ENCODE measurements at regions not wholly inside any gene's neighbourhood (a gene's known extent, or its start where the extent isn't known, plus 50 kb on each side); places are given as distances from the start of the nearest gene placed in this dataset.

DNA sequence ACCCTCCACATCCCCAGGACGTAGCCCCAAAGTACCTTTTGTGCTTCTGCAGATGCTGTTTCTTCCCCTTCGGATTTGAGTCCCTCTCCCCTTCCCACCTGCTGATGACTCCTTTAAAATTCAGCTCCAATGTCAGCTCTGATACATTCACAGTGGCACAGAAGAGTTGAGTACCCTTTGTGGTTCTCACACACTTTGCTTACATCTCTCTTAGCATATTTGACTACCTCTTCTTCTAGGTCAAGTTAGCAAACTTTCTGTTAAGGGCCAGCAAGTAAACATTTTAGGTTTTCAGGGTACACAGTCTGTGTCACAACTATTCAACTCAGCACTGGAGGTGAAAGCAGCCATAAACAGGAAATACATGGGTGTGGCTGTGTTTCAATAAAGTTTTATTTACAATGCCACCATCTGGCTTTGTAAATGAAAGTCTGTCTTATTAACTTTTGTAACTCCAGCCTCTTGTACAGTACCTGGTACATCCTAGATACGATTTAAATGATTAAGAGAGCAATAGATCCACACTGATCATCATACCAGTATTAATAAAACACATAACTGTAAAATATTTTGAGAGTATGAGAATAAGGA is 161.7 kb downstream of the SOX9 start:
- Histone ChIP-seq H3K27me3 (ENCODE audit: control insufficient read depth, insufficient read depth, low read length) (no peaks in the 10 kb centered on the region), H3K36me3 (ENCODE audit: control insufficient read depth, insufficient read depth, low read length) (no peaks in the 10 kb centered on the region), H3K79me2 (ENCODE audit: control insufficient read depth, insufficient read depth, low read length) (no peaks in the 10 kb centered on the region), H3K9me3 (ENCODE audit: control insufficient read depth, insufficient read depth, low read depth, low read length) (no peaks in the 10 kb centered on the region), H3K4me1 (ENCODE audit: control insufficient read depth, extremely low read depth, insufficient read depth, low read length) (no peaks in the 10 kb centered on the region), H3K27ac (ENCODE audit: insufficient read depth, low read length) (no peak overlapping the region), H3K4me2 (ENCODE audit: extremely low read depth, insufficient read depth, low read length) (no peak overlapping the region), H2AFZ (ENCODE audit: low read length) (no peak overlapping the region), H3K4me3 (replicated peaks in 1 of 4; ENCODE audit: control extremely low read depth in 1 of 4, insufficient read depth in 1 of 4, low read depth in 3 of 4, low read length in 4 of 4) (no peak overlapping the region), H3K9ac (ENCODE audit: insufficient read depth, low read length) (no peak overlapping the region), H4K20me1 (ENCODE audit: control insufficient read depth, extremely low read depth, insufficient read depth, low read length) (no peaks in the 10 kb centered on the region)
- no peak for DNase-seq (ENCODE audit: low read depth in 2 of 2)
- TF ChIP-seq, protein P1, sequence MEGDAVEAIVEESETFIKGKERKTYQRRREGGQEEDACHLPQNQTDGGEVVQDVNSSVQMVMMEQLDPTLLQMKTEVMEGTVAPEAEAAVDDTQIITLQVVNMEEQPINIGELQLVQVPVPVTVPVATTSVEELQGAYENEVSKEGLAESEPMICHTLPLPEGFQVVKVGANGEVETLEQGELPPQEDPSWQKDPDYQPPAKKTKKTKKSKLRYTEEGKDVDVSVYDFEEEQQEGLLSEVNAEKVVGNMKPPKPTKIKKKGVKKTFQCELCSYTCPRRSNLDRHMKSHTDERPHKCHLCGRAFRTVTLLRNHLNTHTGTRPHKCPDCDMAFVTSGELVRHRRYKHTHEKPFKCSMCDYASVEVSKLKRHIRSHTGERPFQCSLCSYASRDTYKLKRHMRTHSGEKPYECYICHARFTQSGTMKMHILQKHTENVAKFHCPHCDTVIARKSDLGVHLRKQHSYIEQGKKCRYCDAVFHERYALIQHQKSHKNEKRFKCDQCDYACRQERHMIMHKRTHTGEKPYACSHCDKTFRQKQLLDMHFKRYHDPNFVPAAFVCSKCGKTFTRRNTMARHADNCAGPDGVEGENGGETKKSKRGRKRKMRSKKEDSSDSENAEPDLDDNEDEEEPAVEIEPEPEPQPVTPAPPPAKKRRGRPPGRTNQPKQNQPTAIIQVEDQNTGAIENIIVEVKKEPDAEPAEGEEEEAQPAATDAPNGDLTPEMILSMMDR (conservative IDR thresholded peaks at IDR 0.05 in 1 of 2, IDR thresholded peaks at IDR 0.05 in 1 of 2; ENCODE audit: low read depth in 1 of 2, low read length in 2 of 2), result no peak

DNA sequence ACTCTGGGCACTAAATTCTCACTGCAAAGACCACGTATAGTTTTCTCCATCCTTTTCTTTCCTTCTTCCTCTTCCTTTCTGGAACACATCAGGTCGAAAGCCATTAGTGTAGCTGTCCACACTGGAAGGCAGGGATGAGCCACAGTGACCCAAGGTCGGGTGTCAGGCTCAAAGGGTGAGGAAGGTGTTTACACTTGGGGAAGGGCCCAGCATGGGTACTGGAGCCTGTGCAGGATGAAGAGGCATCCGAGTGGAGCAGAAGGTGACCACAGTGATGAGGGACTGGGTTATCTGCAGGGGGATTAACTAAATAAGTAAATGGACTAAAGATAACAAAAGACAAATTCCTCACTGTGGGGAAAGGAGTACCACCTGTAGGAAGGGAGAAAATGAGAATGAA is 164.0 kb downstream of the SOX9 start:
- Histone ChIP-seq H3K4me2 (ENCODE audit: extremely low read depth, insufficient read depth, low read length) (no peak overlapping the region), H3K79me2 (ENCODE audit: control insufficient read depth, insufficient read depth, low read length) (no peaks in the 10 kb centered on the region), H3K27ac (ENCODE audit: insufficient read depth, low read length) (no peak overlapping the region), H3K4me1 (ENCODE audit: control insufficient read depth, extremely low read depth, insufficient read depth, low read length) (no peaks in the 10 kb centered on the region), H3K36me3 (ENCODE audit: control insufficient read depth, insufficient read depth, low read length) (no peaks in the 10 kb centered on the region), H2AFZ (ENCODE audit: low read length) (no peak overlapping the region), H4K20me1 (ENCODE audit: control insufficient read depth, extremely low read depth, insufficient read depth, low read length) (no peaks in the 10 kb centered on the region), H3K4me3 (replicated peaks in 1 of 4; ENCODE audit: control extremely low read depth in 1 of 4, insufficient read depth in 1 of 4, low read depth in 3 of 4, low read length in 4 of 4) (no peak overlapping the region), H3K27me3 (ENCODE audit: control insufficient read depth, insufficient read depth, low read length) (no peaks in the 10 kb centered on the region), H3K9me3 (ENCODE audit: control insufficient read depth, insufficient read depth, low read depth, low read length) (no peaks in the 10 kb centered on the region), H3K9ac (ENCODE audit: insufficient read depth, low read length) (no peak overlapping the region)
- DNase-seq (ENCODE audit: low read depth in 2 of 2), result no peak
- TF ChIP-seq, protein P1 (conservative IDR thresholded peaks at IDR 0.05 in 1 of 2, IDR thresholded peaks at IDR 0.05 in 1 of 2; ENCODE audit: low read depth in 1 of 2, low read length in 2 of 2), result no peak
- TF ChIP-seq EZH2 (IDR thresholded peaks at IDR 0.05; ENCODE audit: low read length, missing control alignments), result no peak

DNA sequence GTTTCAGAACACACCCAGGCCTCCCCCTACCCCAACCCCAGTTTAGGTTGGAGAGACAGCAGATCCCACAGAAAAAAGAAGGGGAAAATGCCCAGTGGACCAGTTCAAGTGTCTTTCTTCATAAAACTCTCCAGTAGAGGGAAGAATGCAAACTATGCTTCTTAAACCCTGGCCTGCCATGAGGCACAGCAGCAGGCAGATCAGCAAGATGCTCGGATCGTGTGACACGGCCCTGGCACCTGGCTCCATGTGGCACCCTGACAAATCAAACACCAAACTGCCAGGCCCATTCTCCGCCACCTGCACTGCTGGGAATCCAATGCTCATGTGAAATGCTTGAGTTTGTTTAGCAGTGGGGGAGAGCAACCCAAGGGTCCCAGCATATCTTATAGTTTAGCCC is 166.8 kb downstream of the SOX9 start:
- H4K20me1 ChIP-seq (ENCODE audit: control insufficient read depth, extremely low read depth, insufficient read depth, low read length), result no peaks in the 10 kb centered on the region
- no peak overlapping the region for H3K27ac ChIP-seq (ENCODE audit: insufficient read depth, low read length)
- no peaks in the 10 kb centered on the region for H3K27me3 ChIP-seq (ENCODE audit: control insufficient read depth, insufficient read depth, low read length)
- H3K4me3 ChIP-seq (replicated peaks in 1 of 4; ENCODE audit: control extremely low read depth in 1 of 4, insufficient read depth in 1 of 4, low read depth in 3 of 4, low read length in 4 of 4), result no peak overlapping the region
- H3K9ac ChIP-seq (ENCODE audit: insufficient read depth, low read length), result no peak overlapping the region
- no peaks in the 10 kb centered on the region for H3K9me3 ChIP-seq (ENCODE audit: control insufficient read depth, insufficient read depth, low read depth, low read length)
- TF ChIP-seq, protein P1 (conservative IDR thresholded peaks at IDR 0.05 in 1 of 2, IDR thresholded peaks at IDR 0.05 in 1 of 2; ENCODE audit: low read depth in 1 of 2, low read length in 2 of 2), result no peak
- no peak overlapping the region for H3K4me2 ChIP-seq (ENCODE audit: extremely low read depth, insufficient read depth, low read length)
- DNase-seq (ENCODE audit: low read depth in 2 of 2), result no peak
- no peak overlapping the region for H2AFZ ChIP-seq (ENCODE audit: low read length)
- H3K4me1 ChIP-seq (ENCODE audit: control insufficient read depth, extremely low read depth, insufficient read depth, low read length), result no peaks in the 10 kb centered on the region
- no peaks in the 10 kb centered on the region for H3K79me2 ChIP-seq (ENCODE audit: control insufficient read depth, insufficient read depth, low read length)
- no peaks in the 10 kb centered on the region for H3K36me3 ChIP-seq (ENCODE audit: control insufficient read depth, insufficient read depth, low read length)

Data from fibroblast of lung (primary cell).